ENCODE measurements at regions not wholly inside any gene's neighbourhood (a gene's known extent, or its start where the extent isn't known, plus 50 kb on each side); places are given as distances from the start of the nearest gene placed in this dataset.
A peak's percentile ranks its signal among the peaks of the same experiment; 100 is the strongest.

DNA sequence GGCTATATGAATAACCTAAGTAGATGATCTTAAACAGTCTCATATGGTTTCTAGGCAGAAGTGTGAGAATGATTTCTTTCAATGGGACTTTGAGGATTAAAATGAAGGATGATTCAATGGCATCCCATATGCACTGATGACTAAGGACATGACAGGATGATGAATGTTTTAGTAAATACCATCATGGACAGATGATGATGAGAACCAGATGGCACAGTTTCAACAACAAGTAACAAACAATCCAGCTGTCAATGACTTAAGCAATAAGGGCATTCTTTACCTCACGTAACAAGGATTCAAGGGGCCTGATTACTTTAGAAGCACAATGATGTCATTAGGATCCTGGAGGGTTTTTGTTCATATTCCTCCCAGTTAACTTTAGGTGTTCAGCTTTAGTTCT is 2678.4 kb downstream of the PCDH9 start:
- no peak overlapping the region for H3K4me3 ChIP-seq (ENCODE audit: low read length)
- WGBS (ENCODE audit: insufficient coverage, insufficient read length): no CpG with 5 or more reads among the region's 1 CpG
- no peaks in the 10 kb centered on the region for H3K27me3 ChIP-seq (ENCODE audit: control insufficient read depth, insufficient read depth, low read length)
- H3K27ac ChIP-seq (ENCODE audit: low read length): no peak overlapping the region
- DNase-seq (ENCODE audit: low read depth, low spot score): no peak
- no peaks in the 10 kb centered on the region for H3K36me3 ChIP-seq (ENCODE audit: control insufficient read depth, insufficient read depth, low read length)
- no peaks in the 10 kb centered on the region for H3K4me1 ChIP-seq (ENCODE audit: control insufficient read depth, insufficient read depth, low read length)
- H3K9me3 ChIP-seq (ENCODE audit: control insufficient read depth, insufficient read depth, low read length): no peaks in the 10 kb centered on the region

DNA sequence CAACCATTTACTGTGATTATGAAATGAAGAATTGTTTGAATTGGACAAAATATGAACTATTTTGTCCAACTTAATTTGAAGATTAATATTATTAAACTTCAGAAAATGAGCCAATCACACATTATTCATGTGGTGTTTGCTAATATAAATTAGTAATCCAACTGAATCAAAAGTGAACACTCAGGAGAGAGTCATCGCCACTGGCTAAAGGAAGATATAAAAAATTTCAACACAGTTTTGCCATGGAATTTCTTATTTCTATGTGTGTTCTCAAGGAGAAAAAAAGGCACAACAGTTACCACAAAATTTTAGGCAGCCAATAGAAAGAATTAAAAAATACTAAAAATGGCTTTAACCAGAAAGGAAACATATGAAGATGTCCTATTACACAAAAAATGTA is 2683.8 kb downstream of the PCDH9 start:
- WGBS (ENCODE audit: insufficient coverage, insufficient read length): no CpG with 5 or more reads among the region's 1 CpG
- no peak overlapping the region for H3K27ac ChIP-seq (ENCODE audit: low read length)
- no peaks in the 10 kb centered on the region for H3K9me3 ChIP-seq (ENCODE audit: control insufficient read depth, insufficient read depth, low read length)
- no peaks in the 10 kb centered on the region for H3K36me3 ChIP-seq (ENCODE audit: control insufficient read depth, insufficient read depth, low read length)
- H3K4me3 ChIP-seq (ENCODE audit: low read length): no peak overlapping the region
- DNase-seq (ENCODE audit: low read depth, low spot score): no peak
- H3K27me3 ChIP-seq (ENCODE audit: control insufficient read depth, insufficient read depth, low read length): no peaks in the 10 kb centered on the region
- H3K4me1 ChIP-seq (ENCODE audit: control insufficient read depth, insufficient read depth, low read length): no peaks in the 10 kb centered on the region

DNA sequence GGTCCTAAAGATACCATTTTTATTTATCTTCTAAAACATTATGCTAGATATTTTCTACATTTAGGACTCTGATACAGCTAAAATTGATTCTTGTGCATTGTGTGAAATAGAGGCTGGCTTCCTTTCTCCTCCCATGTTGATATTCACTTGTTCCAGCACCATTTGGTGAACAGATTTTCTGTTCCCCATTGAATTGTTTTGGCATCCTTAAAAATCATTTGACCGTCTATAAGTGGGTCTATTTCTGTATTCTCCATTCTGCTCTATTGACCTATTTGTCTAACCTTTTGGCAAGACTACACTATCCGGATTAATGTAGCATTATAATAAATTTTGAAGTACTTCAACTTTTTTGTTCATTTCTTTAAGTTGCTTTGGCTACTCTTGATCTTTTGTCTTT is 2689.2 kb downstream of the PCDH9 start:
- no CpG with 5 or more reads among the region's 2 CpGs for WGBS (ENCODE audit: insufficient coverage, insufficient read length)
- Histone ChIP-seq H3K9me3 (ENCODE audit: control insufficient read depth, insufficient read depth, low read length) (no peaks in the 10 kb centered on the region), H3K4me1 (ENCODE audit: control insufficient read depth, insufficient read depth, low read length) (no peaks in the 10 kb centered on the region), H3K36me3 (ENCODE audit: control insufficient read depth, insufficient read depth, low read length) (no peaks in the 10 kb centered on the region), H3K4me3 (ENCODE audit: low read length) (no peak overlapping the region), H3K27me3 (ENCODE audit: control insufficient read depth, insufficient read depth, low read length) (no peaks in the 10 kb centered on the region), H3K27ac (ENCODE audit: low read length) (no peak overlapping the region)
- no peak for DNase-seq (ENCODE audit: low read depth, low spot score)

DNA sequence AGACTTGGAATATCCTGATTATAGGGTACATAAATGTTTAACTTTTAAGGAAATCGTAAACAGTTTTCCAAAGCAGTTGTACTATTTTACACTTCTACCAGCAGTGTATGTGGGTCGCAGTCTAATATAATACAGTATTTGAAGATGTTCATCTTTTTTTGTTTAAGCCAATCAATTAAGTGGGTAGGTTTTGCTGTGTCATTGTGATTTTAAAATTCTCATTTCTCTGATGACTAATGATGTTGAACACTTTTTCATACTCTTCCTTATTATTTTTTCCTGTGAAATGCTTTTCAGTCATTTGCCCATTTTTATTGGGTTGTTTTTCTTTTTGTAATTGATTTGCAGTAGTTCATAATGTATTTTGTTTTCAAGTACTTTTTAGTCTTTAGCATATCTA is 2689.7 kb downstream of the PCDH9 start:
- no peak overlapping the region for H3K4me3 ChIP-seq (ENCODE audit: low read length)
- no peaks in the 10 kb centered on the region for H3K27me3 ChIP-seq (ENCODE audit: control insufficient read depth, insufficient read depth, low read length)
- H3K9me3 ChIP-seq (ENCODE audit: control insufficient read depth, insufficient read depth, low read length): no peaks in the 10 kb centered on the region
- H3K27ac ChIP-seq (ENCODE audit: low read length): no peak overlapping the region
- no peaks in the 10 kb centered on the region for H3K4me1 ChIP-seq (ENCODE audit: control insufficient read depth, insufficient read depth, low read length)
- H3K36me3 ChIP-seq (ENCODE audit: control insufficient read depth, insufficient read depth, low read length): no peaks in the 10 kb centered on the region
- DNase-seq (ENCODE audit: low read depth, low spot score): no peak
- WGBS (ENCODE audit: insufficient coverage, insufficient read length): no CpG with 5 or more reads among the region's 2 CpGs

DNA sequence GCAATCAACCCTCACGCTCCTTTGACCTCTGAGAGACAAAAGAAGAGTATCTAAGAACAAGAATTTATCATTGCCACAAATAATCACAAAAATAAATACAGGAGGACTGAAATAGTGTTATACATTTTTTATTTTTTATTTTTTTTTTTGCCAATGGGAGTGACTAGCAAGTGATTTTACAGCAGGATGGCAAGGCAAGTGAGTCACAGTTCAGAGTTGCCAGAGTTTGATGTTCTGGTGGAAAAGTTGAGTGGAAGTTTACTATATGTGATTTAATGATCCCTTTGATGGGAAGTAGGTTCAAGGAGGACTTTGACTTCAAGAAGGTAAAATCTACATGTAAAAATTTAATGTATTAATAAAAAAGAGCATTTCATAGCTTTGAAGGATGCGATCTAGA is 2691.4 kb downstream of the PCDH9 start:
- no peak overlapping the region for H3K4me3 ChIP-seq (ENCODE audit: low read length)

DNA sequence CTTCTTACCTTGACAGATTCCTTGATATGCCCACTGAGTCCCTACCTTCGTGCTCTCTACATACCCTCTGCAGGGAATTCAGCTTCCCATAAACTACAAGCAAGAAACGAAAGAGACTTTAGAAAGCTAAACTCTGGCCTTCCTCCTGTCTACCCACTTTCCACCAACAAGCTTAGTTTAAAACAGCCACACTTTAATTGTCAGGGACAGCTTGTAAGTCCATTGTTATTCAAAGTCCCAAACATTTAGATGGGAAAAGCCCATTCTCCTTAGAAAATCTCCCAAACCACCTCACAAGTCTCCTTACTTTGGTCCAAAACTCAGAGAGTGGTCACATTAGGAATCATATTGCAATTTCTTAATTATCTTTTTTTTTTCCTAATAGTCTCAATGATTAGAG is 2695.8 kb downstream of the PCDH9 start:
- H3K27ac ChIP-seq (ENCODE audit: low read length): no peak overlapping the region
- no peaks in the 10 kb centered on the region; the same call in 1 of the 2 replicates for H3K4me1 ChIP-seq (ENCODE audit: control insufficient read depth, insufficient read depth, low read length)
- H3K36me3 ChIP-seq (ENCODE audit: control insufficient read depth, insufficient read depth, low read length): no peaks in the 10 kb centered on the region
- DNase-seq (ENCODE audit: low read depth, low spot score): no peak
- no peaks in the 10 kb centered on the region; the same call in 1 of the 2 replicates for H3K9me3 ChIP-seq (ENCODE audit: control insufficient read depth, insufficient read depth, low read length)
- no peaks in the 10 kb centered on the region for H3K27me3 ChIP-seq (ENCODE audit: control insufficient read depth, insufficient read depth, low read length)
- no peak overlapping the region for H3K4me3 ChIP-seq (ENCODE audit: low read length)
- no CpG with 5 or more reads among the region's 2 CpGs for WGBS (ENCODE audit: insufficient coverage, insufficient read length)

More for the DNA sequence above, 2691.4 kb downstream of the PCDH9 start:
- WGBS (ENCODE audit: insufficient coverage, insufficient read length): no CpG with 5 or more reads among the region's 2 CpGs
- no peak for DNase-seq (ENCODE audit: low read depth, low spot score)
- no peaks in the 10 kb centered on the region; the same call in 1 of the 2 replicates for H3K9me3 ChIP-seq (ENCODE audit: control insufficient read depth, insufficient read depth, low read length)
- H3K27ac ChIP-seq (ENCODE audit: low read length): no peak overlapping the region
- no peaks in the 10 kb centered on the region for H3K36me3 ChIP-seq (ENCODE audit: control insufficient read depth, insufficient read depth, low read length)
- no peaks in the 10 kb centered on the region for H3K27me3 ChIP-seq (ENCODE audit: control insufficient read depth, insufficient read depth, low read length)
- no peaks in the 10 kb centered on the region; the same call in 1 of the 2 replicates for H3K4me1 ChIP-seq (ENCODE audit: control insufficient read depth, insufficient read depth, low read length)

DNA sequence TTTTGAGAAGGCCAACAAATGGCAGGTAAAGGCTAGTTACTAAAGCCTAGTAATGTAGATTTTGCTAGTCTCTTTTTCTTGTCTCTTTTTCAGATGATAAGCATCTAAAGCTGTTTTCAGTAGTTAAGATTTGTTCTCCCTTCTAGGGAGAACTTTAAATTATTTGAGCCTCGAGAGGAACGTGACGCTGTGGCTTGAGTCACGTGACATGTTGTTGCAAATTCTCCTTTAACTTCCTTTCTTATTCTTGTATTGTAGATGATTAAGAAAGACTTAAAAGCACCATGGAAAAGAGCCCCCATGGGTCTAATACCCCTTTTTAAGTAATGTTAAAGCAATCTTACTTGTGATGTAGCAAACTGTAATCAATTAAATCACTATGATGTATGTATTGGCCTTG is 2698.7 kb downstream of the PCDH9 start:
- H3K36me3 ChIP-seq (ENCODE audit: control insufficient read depth, insufficient read depth, low read length): no peaks in the 10 kb centered on the region; the same call in 1 of the 2 replicates
- H3K27me3 ChIP-seq (ENCODE audit: control insufficient read depth, insufficient read depth, low read length): no peaks in the 10 kb centered on the region
- H3K9me3 ChIP-seq (ENCODE audit: control insufficient read depth, insufficient read depth, low read length): no peaks in the 10 kb centered on the region; the same call in 1 of the 2 replicates
- no peak overlapping the region for H3K4me3 ChIP-seq (ENCODE audit: low read length)
- H3K27ac ChIP-seq (ENCODE audit: low read length): no peak overlapping the region
- H3K4me1 ChIP-seq (ENCODE audit: control insufficient read depth, insufficient read depth, low read length): no peaks in the 10 kb centered on the region; the same call in 1 of the 2 replicates
- no CpG with 5 or more reads among the region's 4 CpGs for WGBS (ENCODE audit: insufficient coverage, insufficient read length)
- no peak for DNase-seq (ENCODE audit: low read depth, low spot score)

DNA sequence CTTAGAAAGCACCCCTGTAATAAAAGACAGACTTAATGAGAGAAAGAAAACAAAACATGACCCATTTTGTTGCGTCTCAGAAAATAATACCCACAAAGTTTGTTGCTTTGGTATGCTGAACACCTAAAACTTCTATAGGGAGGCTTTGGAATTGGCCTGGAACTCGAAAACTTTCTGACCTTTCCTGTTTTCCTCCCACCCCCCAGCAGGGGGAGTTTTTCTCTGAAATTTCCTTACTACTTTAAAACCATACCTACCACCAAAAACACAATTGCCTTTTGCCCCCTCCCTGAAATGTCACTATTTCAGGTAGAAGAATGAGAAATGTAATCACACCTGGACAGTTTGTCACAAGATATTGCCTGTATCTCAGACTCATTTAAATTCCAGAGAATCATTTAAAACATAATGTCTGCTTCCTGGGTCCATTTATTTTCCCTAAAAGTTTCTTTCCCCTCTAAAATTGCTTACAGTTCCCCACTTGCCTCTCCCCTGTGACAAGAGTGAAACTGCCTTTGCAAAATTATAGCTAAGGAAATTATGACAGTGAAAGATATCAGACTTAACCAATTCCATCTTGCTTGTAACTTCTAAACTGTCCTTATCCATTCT is 2700.2 kb downstream of the PCDH9 start:
- DNase-seq (ENCODE audit: low read depth, low spot score): peak; percentile 35

DNA sequence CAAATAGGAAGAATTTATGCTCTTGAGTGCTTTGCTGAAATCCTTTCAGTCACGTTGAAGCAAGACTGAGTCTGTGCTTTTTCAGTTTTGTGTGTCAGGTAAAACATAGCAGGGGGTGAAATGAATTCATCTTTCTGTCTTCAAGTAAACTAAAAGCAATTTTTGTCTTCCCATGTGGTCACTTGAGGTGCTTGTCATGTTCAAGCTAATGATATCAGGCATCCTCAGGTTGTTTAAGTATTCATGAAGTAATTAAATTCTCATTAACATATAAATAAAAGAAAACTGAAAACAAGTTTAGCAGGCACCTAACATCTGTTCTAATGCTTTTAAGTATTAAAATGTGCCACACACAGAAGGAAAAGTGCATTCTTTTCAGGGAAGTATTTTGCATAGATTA is 2701.3 kb downstream of the PCDH9 start:
- no peak overlapping the region for H3K4me3 ChIP-seq (ENCODE audit: low read length)
- H3K36me3 ChIP-seq (ENCODE audit: control insufficient read depth, insufficient read depth, low read length): no peaks in the 10 kb centered on the region; the same call in 1 of the 2 replicates
- H3K4me1 ChIP-seq (ENCODE audit: control insufficient read depth, insufficient read depth, low read length): no peaks in the 10 kb centered on the region; the same call in 1 of the 2 replicates
- no peaks in the 10 kb centered on the region for H3K9me3 ChIP-seq (ENCODE audit: control insufficient read depth, insufficient read depth, low read length)
- no peak for DNase-seq (ENCODE audit: low read depth, low spot score)
- no CpG with 5 or more reads among the region's 1 CpG for WGBS (ENCODE audit: insufficient coverage, insufficient read length)
- no peaks in the 10 kb centered on the region for H3K27me3 ChIP-seq (ENCODE audit: control insufficient read depth, insufficient read depth, low read length)
- H3K27ac ChIP-seq (ENCODE audit: low read length): no peak overlapping the region

More for the DNA sequence above, 2700.2 kb downstream of the PCDH9 start:
- WGBS (ENCODE audit: insufficient coverage, insufficient read length): no CpG with 5 or more reads among the region's 2 CpGs
- H3K27me3 ChIP-seq (ENCODE audit: control insufficient read depth, insufficient read depth, low read length): no peaks in the 10 kb centered on the region
- H3K27ac ChIP-seq (ENCODE audit: low read length): no peak overlapping the region
- no peaks in the 10 kb centered on the region; the same call in 1 of the 2 replicates for H3K36me3 ChIP-seq (ENCODE audit: control insufficient read depth, insufficient read depth, low read length)
- H3K4me1 ChIP-seq (ENCODE audit: control insufficient read depth, insufficient read depth, low read length): no peaks in the 10 kb centered on the region; the same call in 1 of the 2 replicates
- no peaks in the 10 kb centered on the region; the same call in 1 of the 2 replicates for H3K9me3 ChIP-seq (ENCODE audit: control insufficient read depth, insufficient read depth, low read length)
- H3K4me3 ChIP-seq (ENCODE audit: low read length): no peak overlapping the region

DNA sequence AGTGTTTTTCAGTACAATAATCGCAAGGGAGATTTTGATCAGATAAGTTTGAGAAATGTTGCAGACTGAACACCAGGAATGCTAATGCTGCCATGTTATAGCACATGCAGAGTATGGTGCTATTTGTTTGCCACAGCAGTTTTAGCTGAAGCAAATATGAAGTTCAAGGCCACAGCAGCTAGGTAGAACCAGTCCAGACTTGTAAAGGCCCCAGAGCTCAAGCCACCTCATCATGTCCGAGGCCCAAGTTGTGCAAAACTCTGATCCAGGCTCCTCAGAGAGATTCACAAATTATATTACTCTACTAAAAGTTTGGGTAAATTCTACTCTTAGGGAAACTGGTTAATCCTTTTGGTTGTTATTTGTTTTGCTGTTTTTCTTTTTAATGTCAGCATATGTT is 2702.6 kb downstream of the PCDH9 start:
- Histone ChIP-seq H3K27ac (ENCODE audit: low read length) (no peak overlapping the region), H3K36me3 (ENCODE audit: control insufficient read depth, insufficient read depth, low read length) (no peaks in the 10 kb centered on the region; the same call in 1 of the 2 replicates), H3K4me1 (ENCODE audit: control insufficient read depth, insufficient read depth, low read length) (no peaks in the 10 kb centered on the region; the same call in 1 of the 2 replicates), H3K27me3 (ENCODE audit: control insufficient read depth, insufficient read depth, low read length) (no peaks in the 10 kb centered on the region), H3K4me3 (ENCODE audit: low read length) (no peak overlapping the region), H3K9me3 (ENCODE audit: control insufficient read depth, insufficient read depth, low read length) (no peaks in the 10 kb centered on the region)
- no peak for DNase-seq (ENCODE audit: low read depth, low spot score)
- no CpG with 5 or more reads among the region's 2 CpGs for whole genome bisulfite sequencing (ENCODE audit: insufficient coverage, insufficient read length)

DNA sequence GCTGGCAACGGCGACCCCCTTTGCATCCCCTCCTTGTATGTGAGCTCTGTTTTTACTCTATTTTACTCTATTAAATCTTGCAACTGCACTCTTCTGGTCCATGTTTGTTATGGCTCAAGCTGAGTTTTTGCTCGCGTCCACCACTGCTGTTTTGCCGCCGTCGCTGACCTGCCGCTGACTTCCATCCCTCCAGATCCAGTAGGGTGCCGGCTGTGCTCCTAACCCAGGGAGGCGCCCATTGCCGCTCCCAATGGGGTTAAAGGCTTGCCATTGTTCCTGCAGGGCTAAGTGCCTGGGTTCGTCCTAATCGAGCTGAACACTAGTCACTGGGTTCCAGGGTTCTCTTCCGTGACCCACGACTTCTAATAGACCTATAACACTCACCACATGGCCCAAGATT is 2704.4 kb downstream of the PCDH9 start:
- Histone ChIP-seq H3K4me3 (ENCODE audit: low read length) (no peak overlapping the region), H3K9me3 (ENCODE audit: control insufficient read depth, insufficient read depth, low read length) (no peaks in the 10 kb centered on the region), H3K4me1 (ENCODE audit: control insufficient read depth, insufficient read depth, low read length) (no peaks in the 10 kb centered on the region; the same call in 1 of the 2 replicates), H3K27ac (ENCODE audit: low read length) (no peak overlapping the region), H3K36me3 (ENCODE audit: control insufficient read depth, insufficient read depth, low read length) (no peaks in the 10 kb centered on the region; the same call in 1 of the 2 replicates), H3K27me3 (ENCODE audit: control insufficient read depth, insufficient read depth, low read length) (no peaks in the 10 kb centered on the region)
- WGBS (ENCODE audit: insufficient coverage, insufficient read length): no CpG with 5 or more reads among the region's 15 CpGs
- DNase-seq (ENCODE audit: low read depth, low spot score): no peak

All from iPS DF 6.9 (cell line).